ENCODE measurements at regions not wholly inside any gene's neighbourhood (a gene's known extent, or its start where the extent isn't known, plus 50 kb on each side); places are given as distances from the start of the nearest gene placed in this dataset.
"Not testable (repeated sequence)": the region's sequence is repeated elsewhere in the genome, so short reads cannot be mapped to it uniquely, and the experiment has no call there.

DNA sequence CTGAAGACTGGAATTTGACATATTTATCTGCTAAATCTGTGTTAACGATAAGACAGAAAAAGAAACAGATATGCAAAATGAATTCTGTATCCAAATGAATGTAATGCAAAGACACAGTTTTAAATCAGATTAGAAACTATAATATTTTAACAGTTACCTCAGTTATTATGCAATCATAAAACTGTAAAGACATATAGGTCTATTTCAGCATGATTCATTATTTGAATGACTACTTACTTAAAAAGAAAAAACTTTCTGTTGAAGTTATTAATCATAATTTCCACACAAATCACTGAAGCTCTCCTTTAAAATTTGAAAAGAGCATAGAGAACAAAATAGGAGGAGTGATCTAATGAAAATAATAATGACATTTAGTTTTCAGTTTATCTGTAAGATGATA is 742.6 kb downstream of the FSCB start:
- no peak for FAIRE-seq

GRCh38 chr14:43755707-43756106 is 751.4 kb downstream of the FSCB start:
- no peak for FAIRE-seq
- DNase-seq (ENCODE audit: low spot score in 2 of 2), result no peak

More for the DNA sequence above, 742.6 kb downstream of the FSCB start:
- DNase-seq (ENCODE audit: low spot score in 2 of 2), result no peak

DNA sequence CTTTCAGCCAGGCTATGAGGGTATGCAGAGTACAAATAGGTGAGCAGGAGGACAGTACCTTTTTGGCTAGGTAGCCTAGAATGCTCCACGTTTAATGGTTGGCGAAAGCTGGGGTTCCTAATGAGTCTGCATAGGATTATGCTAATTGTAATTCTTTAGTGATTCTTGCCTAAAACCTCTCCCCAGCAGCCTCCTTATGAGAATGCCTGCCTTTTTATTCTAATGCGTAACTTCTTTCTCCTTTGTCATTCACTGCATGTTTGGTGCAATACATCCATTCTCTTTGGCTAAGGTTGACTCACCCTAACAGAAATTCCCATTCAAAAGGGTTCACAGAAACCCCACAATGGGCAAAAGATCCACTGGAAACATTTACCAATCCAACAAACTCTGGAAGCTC is 752.2 kb downstream of the FSCB start:
- FAIRE-seq, result no peak
- no peak for DNase-seq (ENCODE audit: low spot score in 2 of 2)

DNA sequence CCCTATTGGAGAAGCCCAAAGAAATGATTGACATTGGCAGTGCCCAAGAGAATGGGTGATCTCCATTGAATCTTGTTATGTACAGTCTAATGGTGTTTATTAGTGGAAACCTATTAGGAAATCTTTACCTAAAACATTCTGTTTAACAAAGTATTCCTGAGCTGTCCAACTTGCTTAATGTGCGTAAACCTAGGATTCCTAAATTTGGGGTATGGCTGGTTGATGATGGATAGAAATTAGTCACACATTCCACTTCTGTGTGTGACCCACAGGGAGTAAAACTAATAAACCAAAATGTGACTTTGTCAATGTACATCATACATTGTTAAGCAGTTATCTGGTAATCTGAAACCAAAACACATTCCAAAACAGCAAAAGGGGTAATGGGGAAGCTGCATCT is 761.3 kb downstream of the FSCB start:
- DNase-seq (ENCODE audit: low spot score in 2 of 2), result no peak
- no peak for FAIRE-seq

- no peak for FAIRE-seq
- DNase-seq (ENCODE audit: low spot score in 2 of 2), result no peak
These were observed 771.2 kb downstream of the FSCB start for GRCh38 chr14:43735932-43736331.

DNA sequence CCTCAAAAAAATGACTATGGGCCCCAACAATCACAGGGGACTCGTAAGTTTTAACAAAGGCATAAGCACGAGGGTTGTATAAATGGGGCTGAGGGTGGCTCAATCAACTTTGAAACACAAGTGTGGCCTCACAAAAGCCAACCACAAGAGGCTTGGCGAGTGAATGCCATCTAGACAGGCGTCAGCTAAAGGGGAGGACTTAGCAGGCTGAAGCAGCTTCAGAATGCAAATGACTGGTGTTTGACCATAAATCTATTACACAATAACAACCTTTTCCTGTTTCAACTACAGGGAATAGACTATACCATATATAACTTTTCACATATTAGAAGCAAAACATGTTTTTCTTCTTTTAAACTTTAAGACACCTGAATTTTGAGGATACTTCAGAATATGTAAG is 777.9 kb downstream of the FSCB start:
- no peak for FAIRE-seq

GRCh38 chr14:43706900-43707299 is 800.2 kb downstream of the FSCB start:
- DNase-seq (ENCODE audit: low spot score in 2 of 2) (no peak), FAIRE-seq (no peak)

More for the DNA sequence above, 777.9 kb downstream of the FSCB start:
- DNase-seq (ENCODE audit: low spot score in 2 of 2), result no peak

GRCh38 chr14:43698561-43699284 is 808.4 kb downstream of the FSCB start:
- not testable (repeated sequence) for FAIRE-seq; DNase-seq (ENCODE audit: low spot score in 2 of 2)

DNA sequence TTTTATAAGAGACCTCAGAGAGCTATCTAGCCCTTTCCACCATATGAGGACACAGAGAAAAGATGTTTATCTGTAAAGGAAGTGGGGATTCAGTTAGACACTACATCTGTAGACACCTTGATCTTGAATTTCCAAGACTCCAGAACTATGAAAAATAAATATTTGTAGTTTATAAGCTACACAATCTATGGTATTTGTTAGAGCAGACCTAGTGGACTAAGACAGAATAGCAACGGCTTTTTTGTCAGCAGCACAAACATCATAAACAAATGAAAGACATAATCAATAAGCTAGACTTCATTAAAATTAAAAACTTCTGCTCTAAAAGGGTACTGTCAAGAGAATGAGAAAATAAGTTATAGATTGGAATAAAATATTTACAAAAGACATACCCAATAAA is 810.1 kb downstream of the FSCB start:
- no peak for FAIRE-seq
- no peak for DNase-seq (ENCODE audit: low spot score in 2 of 2)

DNA sequence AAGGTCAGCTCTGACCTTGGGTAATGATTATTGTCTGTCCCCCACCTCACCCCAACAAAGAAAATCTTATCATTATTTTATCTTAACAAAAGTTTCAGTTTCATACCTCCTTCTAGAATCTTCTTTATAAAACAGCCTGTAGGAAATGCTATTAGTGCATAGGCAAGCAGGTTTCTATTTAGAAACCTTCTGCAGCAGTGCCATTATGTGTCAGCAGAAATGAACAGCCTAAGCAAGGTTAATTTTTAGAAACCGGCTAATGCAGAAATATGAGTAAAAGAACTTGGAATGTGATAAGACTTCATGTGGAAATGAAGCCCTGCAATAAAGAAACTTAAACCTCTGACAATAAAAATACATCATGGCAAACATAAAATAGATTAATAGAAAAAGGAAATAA is 814.4 kb downstream of the FSCB start:
- DNase-seq (ENCODE audit: low spot score in 2 of 2) (no peak), FAIRE-seq (no peak)

- DNase-seq (ENCODE audit: low spot score in 2 of 2) (no peak), FAIRE-seq (no peak)
These were observed 819.2 kb downstream of the FSCB start for GRCh38 chr14:43687921-43688320.

DNA sequence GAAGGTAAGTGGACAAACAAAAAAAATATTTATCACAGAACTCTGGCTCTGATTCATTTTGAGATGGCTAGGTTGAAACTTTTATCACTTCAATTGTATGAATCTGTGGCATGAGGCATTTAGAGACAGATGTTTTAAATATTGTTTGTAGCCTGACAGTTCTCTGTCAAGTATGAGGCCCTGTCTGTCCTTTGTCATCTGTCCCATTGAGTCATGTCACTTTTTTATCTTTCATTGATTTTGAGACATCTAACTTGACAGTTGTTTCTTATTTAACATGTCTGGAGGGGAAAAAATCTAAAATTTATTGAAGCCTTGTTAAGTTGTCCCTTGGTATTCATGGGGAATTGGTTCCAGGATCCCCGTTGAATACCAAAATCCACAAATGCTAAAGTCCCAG is 829.5 kb downstream of the FSCB start:
- no peak for DNase-seq (ENCODE audit: low spot score in 2 of 2)
- FAIRE-seq, result no peak

DNA sequence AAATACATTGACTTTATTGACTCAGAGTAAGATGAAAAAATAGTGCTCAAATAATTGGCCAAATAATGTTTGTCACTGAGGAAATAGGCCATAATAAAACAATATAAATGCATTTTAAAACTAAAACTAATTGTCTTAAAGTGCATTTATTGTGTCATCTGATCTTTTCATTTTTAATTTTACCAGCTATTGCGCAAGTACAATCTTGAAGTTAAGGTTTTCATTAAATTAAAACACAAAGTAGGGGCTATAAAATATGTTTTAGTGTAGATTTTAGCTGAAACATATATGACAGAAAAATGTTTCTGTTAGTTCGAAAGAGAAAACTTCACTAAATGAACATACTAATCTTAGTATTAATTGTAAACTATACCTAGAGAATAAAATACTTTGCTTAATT is 832.8 kb downstream of the FSCB start:
- DNase-seq (ENCODE audit: low spot score in 2 of 2) (no peak), FAIRE-seq (no peak)

GRCh38 chr14:43671716-43672485 is 835.2 kb downstream of the FSCB start:
- FAIRE-seq, result no peak
- no peak for DNase-seq (ENCODE audit: low spot score in 2 of 2)

DNA sequence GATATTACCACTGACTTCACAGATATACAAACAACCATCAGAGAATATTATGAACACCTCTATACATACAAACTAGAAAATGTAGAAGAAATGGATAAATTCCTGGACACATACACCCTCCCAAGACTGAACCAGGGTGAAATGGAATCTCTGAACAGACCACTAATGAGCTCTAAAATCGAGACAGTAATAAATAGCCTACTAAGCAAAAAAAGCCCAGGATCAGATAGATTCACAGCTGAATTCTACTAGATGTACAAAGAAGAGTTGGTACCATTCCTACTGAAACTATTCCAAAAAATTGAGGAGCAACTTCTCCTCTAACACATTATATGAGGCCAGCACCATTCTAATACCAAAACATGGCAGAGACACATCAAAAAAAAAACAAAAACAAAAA is 837.7 kb downstream of the FSCB start:
- DNase-seq (ENCODE audit: low spot score in 2 of 2) (no peak), FAIRE-seq (no peak)

DNA sequence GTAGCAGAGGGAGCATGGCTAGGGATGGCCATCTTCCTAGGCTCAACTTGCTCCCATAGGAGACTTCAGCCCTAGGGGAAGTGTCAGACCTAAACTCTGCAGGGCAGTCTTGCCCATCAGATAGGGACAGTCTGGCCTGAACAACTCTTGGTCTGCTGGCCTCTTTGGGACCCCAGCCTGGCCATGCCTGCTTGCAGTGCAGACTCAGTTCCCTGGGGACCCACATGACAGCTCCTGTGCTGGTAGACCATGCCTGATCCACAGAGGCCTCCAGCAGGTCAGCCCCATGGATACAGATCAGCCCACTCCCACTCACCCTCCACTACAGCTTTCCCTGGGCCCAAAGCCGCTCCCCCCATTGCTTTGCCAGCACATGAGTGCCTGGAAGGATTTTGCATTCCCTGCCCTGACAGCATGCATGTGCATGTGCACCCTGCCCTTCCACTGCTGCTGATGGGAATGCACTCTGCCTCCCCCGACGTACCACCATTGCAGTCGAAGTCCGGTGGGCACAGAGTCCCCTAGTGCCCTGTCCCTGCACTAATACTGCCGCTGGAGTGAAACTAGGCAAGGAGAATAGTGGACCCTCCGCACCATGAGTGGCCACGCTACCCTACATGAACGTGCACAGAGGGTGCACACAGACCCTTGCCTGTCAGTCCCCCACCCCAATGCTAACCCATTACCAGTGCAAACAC is 841.4 kb downstream of the FSCB start:
- DNase-seq (ENCODE audit: low spot score in 2 of 2) (no peak), FAIRE-seq (no peak)

- DNase-seq (ENCODE audit: low spot score in 2 of 2); FAIRE-seq: not testable (repeated sequence)
These were observed 851.9 kb downstream of the FSCB start for GRCh38 chr14:43655194-43655593.

DNA sequence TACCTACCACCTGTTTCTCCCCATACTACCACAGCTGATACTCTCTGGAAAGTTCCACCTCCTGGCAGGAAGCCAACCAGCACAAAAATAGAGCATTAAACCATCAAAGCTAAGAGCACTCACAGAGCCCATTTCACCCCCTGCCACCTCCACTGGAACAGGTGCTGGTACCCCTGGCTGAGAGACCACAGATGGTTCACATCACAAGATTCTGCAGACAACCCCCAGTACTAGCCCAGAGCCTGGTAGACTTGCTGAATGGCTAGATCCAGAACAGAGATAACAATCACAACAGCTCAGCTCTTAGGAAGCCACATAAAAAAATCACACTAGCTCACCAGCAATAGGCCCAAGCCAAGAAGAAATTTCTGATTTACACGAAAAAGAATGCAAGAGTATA is 855.2 kb downstream of the FSCB start:
- DNase-seq (ENCODE audit: low spot score in 2 of 2) (no peak), FAIRE-seq (no peak)

GRCh38 chr14:43651185-43651787 is 855.8 kb downstream of the FSCB start:
- FAIRE-seq, result no peak
- no peak for DNase-seq (ENCODE audit: low spot score in 2 of 2)

GRCh38 chr14:43649508-43649907 is 857.6 kb downstream of the FSCB start:
- DNase-seq (ENCODE audit: low spot score in 2 of 2) (no peak), FAIRE-seq (no peak)

DNA sequence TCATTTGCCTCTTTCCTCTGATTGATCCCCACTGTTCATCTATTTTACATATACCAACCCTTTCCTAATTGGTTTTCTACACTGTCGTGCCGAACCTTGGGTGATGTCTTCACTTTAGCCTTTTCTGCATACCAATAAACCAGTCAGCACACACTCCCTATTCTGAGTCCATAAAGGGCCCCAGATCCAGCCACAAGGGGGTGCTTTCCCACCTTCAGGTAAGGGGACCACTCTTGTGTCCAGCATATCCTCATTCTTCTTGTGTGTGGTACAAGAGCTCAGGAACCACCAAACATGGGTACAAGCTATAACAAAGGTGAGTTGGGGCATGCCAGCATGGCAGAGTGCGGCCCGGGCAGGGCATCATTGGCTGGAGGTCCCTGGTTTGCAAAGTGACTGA is 859.8 kb downstream of the FSCB start:
- FAIRE-seq, result no peak
- no peak for DNase-seq (ENCODE audit: low spot score in 2 of 2)
